CD4-positive, alpha-beta memory T cell (primary cell): ENCODE measurements at regions not wholly inside any gene's neighbourhood (a gene's known extent, or its start where the extent isn't known, plus 50 kb on each side); places are given as distances from the start of the nearest gene placed in this dataset.
"Not testable (repeated sequence)": the region's sequence is repeated elsewhere in the genome, so short reads cannot be mapped to it uniquely, and the experiment has no call there.

Source experiments
- CTCF ChIA-PET: fragments of 350-600 bp; sonication (Branson Sonifier 250); formaldehyde crosslinking; loops from one replicate; lab custom pipeline; 2021; ENCODE audit warnings: inconsistent platforms; ENCODE audit not compliant: partially characterized antibody; lab: Charles Lee
- POLR2A ChIA-PET: fragments of 350-600 bp; sonication (Branson Sonifier 250); formaldehyde crosslinking; loops from one replicate; lab custom pipeline; 2021; ENCODE audit not compliant: partially characterized antibody; lab: Charles Lee
- DNase-seq, 5 donors: peaks; one replicate each; pipeline versions ENCODE4 v3.0.0 to v3.0.0-alpha.2; 2020 to 2022; ENCODE audit warnings: mixed read lengths in 1 of 5
- H3K27ac ChIP-seq: one replicate; pipeline ENCODE4 v1.7.0; 2013; ENCODE audit warnings: low read depth, low read length
- H3K27me3 ChIP-seq: 2 replicates; pipeline ENCODE4 v1.7.0; 2013; ENCODE audit warnings: mild to moderate bottlenecking, low read length, moderate library complexity; ENCODE audit not compliant: insufficient read depth
- H3K36me3 ChIP-seq: 2 replicates; pipeline ENCODE4 v1.7.0; 2013; ENCODE audit warnings: mild to moderate bottlenecking, low read length, moderate library complexity; ENCODE audit not compliant: insufficient read depth
- H3K4me1 ChIP-seq: 2 replicates; pipeline ENCODE4 v1.7.0; 2013; ENCODE audit warnings: mild to moderate bottlenecking, low read length, moderate library complexity; ENCODE audit not compliant: insufficient read depth
- H3K4me3 ChIP-seq, 2 donors: one replicate each; pipeline ENCODE4 v1.7.0; 2013; ENCODE audit warnings: low read length in 2 of 2, mild to moderate bottlenecking in 1 of 2
- H3K9me3 ChIP-seq, 2 donors: one replicate each; pipeline ENCODE4 v1.7.0; 2013; ENCODE audit warnings: low read length in 2 of 2, control low read depth in 1 of 2; ENCODE audit not compliant: control insufficient read depth in 1 of 2
- H3K27ac Mint-ChIP-seq, 7 donors: one replicate each; pipeline ENCODE4 v1.8.0; 2020 to 2021; ENCODE audit warnings: mixed read lengths in 7 of 7, mild to moderate bottlenecking in 6 of 7, inconsistent platforms in 3 of 7, moderate library complexity in 3 of 7
- H3K27me3 Mint-ChIP-seq, 2 donors: one replicate each; pipeline ENCODE4 v1.8.0; 2020 to 2021; ENCODE audit warnings: mixed read lengths in 2 of 2
- H3K36me3 Mint-ChIP-seq, 2 donors: one replicate each; pipeline ENCODE4 v1.8.0; 2020 to 2021; ENCODE audit warnings: mixed read lengths in 2 of 2, inconsistent platforms in 1 of 2, mild to moderate bottlenecking in 1 of 2
- H3K4me1 Mint-ChIP-seq, 4 donors: one replicate each; pipeline ENCODE4 v1.8.0; 2020 to 2021; ENCODE audit warnings: mixed read lengths in 4 of 4, mild to moderate bottlenecking in 1 of 4
- H3K4me3 Mint-ChIP-seq, 8 donors: one replicate each; pipeline ENCODE4 v1.8.0; 2020 to 2021; ENCODE audit warnings: mixed read lengths in 8 of 8, mild to moderate bottlenecking in 7 of 8, moderate library complexity in 6 of 8, inconsistent platforms in 3 of 8
- H3K9me3 Mint-ChIP-seq, 8 donors: one replicate each; pipeline ENCODE4 v1.8.0; 2020 to 2021; ENCODE audit warnings: mixed read lengths in 8 of 8, mild to moderate bottlenecking in 5 of 8, inconsistent platforms in 3 of 8, moderate library complexity in 1 of 8
- intact Hi-C: fragments of 100-400 bp; cut with micrococcal nuclease; formaldehyde crosslinking; loops from one replicate; pipeline ENCODE4 v1.15.1; 2023

DNA sequence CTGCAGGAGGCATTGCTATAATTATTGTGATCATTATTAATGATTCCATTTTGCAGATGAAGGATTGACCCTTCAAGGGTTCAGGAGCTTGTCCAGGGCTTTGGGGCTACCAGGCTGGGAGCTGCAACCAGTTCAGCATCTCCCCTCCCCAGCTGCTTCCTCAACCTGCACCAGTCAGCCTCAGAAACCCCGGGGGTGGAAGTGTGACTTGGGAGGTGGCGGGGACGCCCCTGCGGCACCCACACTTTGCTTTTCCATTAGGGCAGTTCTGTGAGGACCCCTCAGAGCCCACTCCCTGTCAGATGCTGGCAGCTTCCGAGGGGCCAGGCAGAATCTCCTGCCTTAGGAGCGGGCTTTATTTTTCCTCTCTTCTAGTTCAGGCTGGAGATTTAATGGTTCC, 85.6 kb downstream of the OLFM1 start:
- Mint-ChIP-seq H3K36me3 (no peaks in the 10 kb centered on the region), H3K4me1 (no peaks in the 10 kb centered on the region), H3K9me3 (peaks cover 0 to 2% (median 0%) of the 10 kb centered on the region in 8 donors), H3K4me3 (no peak overlapping the region), H3K27ac (no peak overlapping the region), H3K27me3 (peaks cover 0 to 3% of the 10 kb centered on the region in 2 donors)
- H3K36me3 ChIP-seq, result no peaks in the 10 kb centered on the region
- CTCF ChIA-PET, result no interaction called here
- H3K4me1 ChIP-seq, result no peaks in the 10 kb centered on the region
- DNase-seq, result no peak
- POLR2A ChIA-PET, result no interaction called here
- H3K27ac ChIP-seq, result no peak overlapping the region
- intact Hi-C loops, result no loop called here
- no peaks in the 10 kb centered on the region for H3K27me3 ChIP-seq
- no peaks in the 10 kb centered on the region for H3K9me3 ChIP-seq
- H3K4me3 ChIP-seq, result no peak overlapping the region

DNA sequence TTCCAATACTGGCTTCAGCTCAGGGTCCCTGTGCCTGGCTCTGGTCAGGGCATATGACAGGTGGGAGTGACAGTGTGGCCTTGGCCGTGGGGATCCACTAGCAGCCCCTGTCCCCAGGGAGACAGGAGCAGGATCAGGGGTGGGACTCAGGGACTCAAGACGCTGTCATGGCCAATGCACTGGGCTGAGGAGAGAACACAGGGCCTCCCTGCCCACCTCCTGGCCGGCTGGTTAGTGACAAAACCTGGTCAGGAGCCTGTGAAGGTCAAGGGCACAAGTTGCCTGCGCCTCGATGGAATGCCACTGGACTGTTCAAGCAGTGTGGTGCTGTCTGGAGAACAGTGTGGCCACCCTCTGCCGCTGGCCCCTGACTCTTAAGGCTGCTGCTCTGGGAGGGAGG, 86.8 kb downstream of the OLFM1 start:
- DNase-seq, result no peak
- Histone ChIP-seq H3K27ac (no peak overlapping the region), H3K27me3 (no peaks in the 10 kb centered on the region), H3K4me1 (no peaks in the 10 kb centered on the region), H3K9me3 (no peaks in the 10 kb centered on the region), H3K36me3 (no peaks in the 10 kb centered on the region), H3K4me3 (no peak overlapping the region)
- Mint-ChIP-seq H3K27ac (no peak overlapping the region), H3K4me3 (no peak overlapping the region), H3K27me3 (peaks cover 0 to 3% of the 10 kb centered on the region in 2 donors), H3K36me3 (no peaks in the 10 kb centered on the region), H3K9me3 (peaks cover 0 to 1% (median 0%) of the 10 kb centered on the region in 8 donors), H3K4me1 (no peaks in the 10 kb centered on the region)
- ChIA-PET POLR2A (no interaction called here), CTCF (no interaction called here)
- intact Hi-C loops, result no loop called here

DNA sequence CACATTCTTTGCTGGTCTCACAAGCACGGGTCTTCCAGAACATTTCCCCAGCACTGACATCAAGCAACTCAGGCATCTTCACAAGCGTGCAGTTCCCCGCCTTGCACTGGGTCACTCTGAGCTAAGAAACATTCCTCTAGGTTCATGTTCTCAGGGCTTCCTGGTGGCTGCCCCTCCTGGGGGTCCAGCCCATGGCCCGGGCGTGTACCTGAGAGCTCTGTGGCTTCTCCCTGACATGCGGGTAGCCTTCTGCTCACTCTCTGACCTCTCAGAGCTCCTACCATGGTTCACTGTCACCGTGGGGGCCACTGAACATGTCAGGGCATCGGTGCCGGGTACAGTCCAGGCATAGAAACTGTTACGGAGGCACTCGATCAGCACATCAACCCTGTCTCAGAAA, 87.5 kb downstream of the OLFM1 start:
- no peaks in the 10 kb centered on the region for H3K9me3 Mint-ChIP-seq

DNA sequence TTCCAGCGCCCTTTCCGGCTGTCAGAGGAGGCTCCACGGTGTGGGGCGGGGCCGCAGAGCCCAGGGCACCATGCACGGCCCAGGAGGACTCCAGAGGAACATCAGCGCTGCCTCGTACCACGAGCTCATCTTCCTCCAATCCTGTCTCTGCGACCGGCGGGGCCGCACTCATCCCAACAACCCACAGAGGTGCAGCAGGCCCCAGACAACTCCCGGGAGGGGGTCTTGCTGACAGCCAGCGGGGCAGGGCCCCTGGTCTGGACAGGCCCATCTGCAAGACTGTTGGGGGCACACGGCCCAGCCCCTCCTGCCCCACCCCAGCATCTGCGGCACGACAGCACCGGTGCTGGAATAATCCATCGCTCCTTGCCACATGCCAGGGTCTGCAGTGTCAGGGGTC, 88.8 kb downstream of the OLFM1 start:
- Mint-ChIP-seq H3K4me3 (no peak overlapping the region), H3K36me3 (no peaks in the 10 kb centered on the region), H3K27me3 (no peaks in the 10 kb centered on the region), H3K9me3 (no peaks in the 10 kb centered on the region), H3K4me1 (no peaks in the 10 kb centered on the region), H3K27ac (no peak overlapping the region)
- H3K4me3 ChIP-seq, result no peak overlapping the region
- no peaks in the 10 kb centered on the region for H3K9me3 ChIP-seq
- no peaks in the 10 kb centered on the region for H3K36me3 ChIP-seq
- intact Hi-C loops, result no loop called here
- DNase-seq, result no peak
- ChIA-PET CTCF (no interaction called here), POLR2A (no interaction called here)
- no peaks in the 10 kb centered on the region for H3K4me1 ChIP-seq
- no peaks in the 10 kb centered on the region for H3K27me3 ChIP-seq
- no peak overlapping the region for H3K27ac ChIP-seq

More for the DNA sequence above, 87.5 kb downstream of the OLFM1 start:
- intact Hi-C loops, result no loop called here
- DNase-seq, result no peak
- H3K27me3 Mint-ChIP-seq, result peaks cover 0 to under 1% of the 10 kb centered on the region in 2 donors
- CTCF ChIA-PET, result no interaction called here
- no peaks in the 10 kb centered on the region for H3K4me1 Mint-ChIP-seq
- H3K4me3 Mint-ChIP-seq, result no peak overlapping the region
- Histone ChIP-seq H3K27me3 (no peaks in the 10 kb centered on the region), H3K4me1 (no peaks in the 10 kb centered on the region), H3K27ac (no peak overlapping the region), H3K36me3 (no peaks in the 10 kb centered on the region), H3K9me3 (no peaks in the 10 kb centered on the region), H3K4me3 (no peak overlapping the region)
- no peaks in the 10 kb centered on the region for H3K36me3 Mint-ChIP-seq
- H3K27ac Mint-ChIP-seq, result no peak overlapping the region
- POLR2A ChIA-PET, result no interaction called here

DNA sequence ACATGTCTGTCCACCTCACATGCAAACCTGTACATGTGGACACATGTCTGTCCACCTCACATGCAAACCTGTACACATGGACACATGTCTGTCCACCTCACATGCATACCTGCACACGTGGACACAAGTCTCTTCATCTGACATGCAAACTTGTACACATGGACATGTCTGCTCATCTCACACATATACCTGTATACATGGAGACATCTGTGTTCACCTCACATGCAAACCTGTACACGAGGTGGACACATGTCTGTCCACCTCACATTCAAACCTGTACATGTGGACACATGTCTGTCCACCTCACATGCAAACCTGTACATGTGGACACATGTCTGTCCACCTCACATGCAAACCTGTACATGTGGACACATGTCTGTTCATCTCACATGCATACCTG, 90.1 kb downstream of the OLFM1 start:
- H3K4me1 ChIP-seq, H3K27ac ChIP-seq, H3K9me3 ChIP-seq, H3K27me3 Mint-ChIP-seq, intact Hi-C loops, H3K36me3 Mint-ChIP-seq, H3K4me3 Mint-ChIP-seq, DNase-seq, H3K9me3 Mint-ChIP-seq, POLR2A ChIA-PET, H3K4me3 ChIP-seq, H3K36me3 ChIP-seq, H3K4me1 Mint-ChIP-seq, CTCF ChIA-PET, H3K27me3 ChIP-seq: not testable (repeated sequence)
- H3K27ac Mint-ChIP-seq, result peak overlapping the region in 1 of 7 donors; percentile 41

DNA sequence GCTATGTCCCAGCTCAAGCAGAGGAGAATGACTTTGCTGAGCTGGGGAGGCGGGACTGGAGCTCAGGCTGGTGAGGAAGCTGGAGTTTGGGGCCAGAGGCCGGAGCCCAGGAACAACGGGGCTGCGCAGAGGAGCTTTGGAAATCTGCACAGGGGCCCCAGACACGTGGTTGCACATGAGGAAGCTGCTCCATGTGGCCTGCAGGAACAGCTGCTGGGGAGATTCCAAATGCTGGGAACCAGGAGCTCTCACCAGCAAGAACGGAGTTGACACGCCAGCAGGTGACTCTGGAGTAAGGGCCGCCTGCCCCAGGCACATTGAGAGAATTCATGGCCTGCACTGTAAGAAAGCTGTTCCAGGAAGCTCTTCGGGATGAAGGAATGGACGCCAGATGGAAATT, 91.0 kb downstream of the OLFM1 start:
- no peaks in the 10 kb centered on the region for H3K4me1 ChIP-seq
- no peak overlapping the region for H3K4me3 Mint-ChIP-seq
- H3K36me3 Mint-ChIP-seq, result no peaks in the 10 kb centered on the region
- no peaks in the 10 kb centered on the region for H3K9me3 Mint-ChIP-seq
- ChIA-PET POLR2A (no interaction called here), CTCF (no interaction called here)
- no peak overlapping the region for H3K27ac ChIP-seq
- H3K9me3 ChIP-seq, result no peaks in the 10 kb centered on the region
- no peak overlapping the region for H3K4me3 ChIP-seq
- no peak for DNase-seq
- H3K36me3 ChIP-seq, result no peaks in the 10 kb centered on the region
- intact Hi-C loops, result no loop called here
- no peaks in the 10 kb centered on the region for H3K27me3 ChIP-seq
- H3K27ac Mint-ChIP-seq, result no peak overlapping the region
- H3K27me3 Mint-ChIP-seq, result no peaks in the 10 kb centered on the region
- H3K4me1 Mint-ChIP-seq, result no peaks in the 10 kb centered on the region

DNA sequence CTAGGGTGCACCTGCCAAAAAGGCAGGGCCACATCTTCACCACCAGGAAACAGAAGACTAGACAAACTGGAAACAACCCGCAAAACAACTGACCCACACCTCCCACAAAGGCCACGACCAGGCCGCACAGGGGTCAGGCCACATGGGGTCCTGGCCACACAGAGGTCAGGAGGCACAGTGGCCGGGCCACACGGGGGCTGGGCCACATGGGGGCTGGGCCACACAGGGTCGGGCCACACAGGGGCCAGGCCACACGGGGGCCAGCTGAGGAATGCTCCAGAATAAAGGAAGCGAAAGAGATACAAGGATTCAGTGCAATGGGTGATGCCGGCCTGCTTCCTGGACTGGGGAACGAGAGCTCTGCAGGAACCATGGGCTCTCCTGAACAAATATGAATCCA, 91.6 kb downstream of the OLFM1 start:
- intact Hi-C loops, result no loop called here
- H3K4me3 ChIP-seq, result no peak overlapping the region
- H3K27ac Mint-ChIP-seq, result no peak overlapping the region
- H3K27me3 ChIP-seq, result no peaks in the 10 kb centered on the region
- DNase-seq, result no peak
- no peak overlapping the region for H3K27ac ChIP-seq
- no peaks in the 10 kb centered on the region for H3K9me3 Mint-ChIP-seq
- no peaks in the 10 kb centered on the region for H3K36me3 Mint-ChIP-seq
- no peaks in the 10 kb centered on the region for H3K4me1 Mint-ChIP-seq
- no peaks in the 10 kb centered on the region for H3K9me3 ChIP-seq
- H3K36me3 ChIP-seq, result no peaks in the 10 kb centered on the region
- ChIA-PET POLR2A (no interaction called here), CTCF (no interaction called here)
- H3K27me3 Mint-ChIP-seq, result no peaks in the 10 kb centered on the region
- no peaks in the 10 kb centered on the region for H3K4me1 ChIP-seq
- no peak overlapping the region for H3K4me3 Mint-ChIP-seq

DNA sequence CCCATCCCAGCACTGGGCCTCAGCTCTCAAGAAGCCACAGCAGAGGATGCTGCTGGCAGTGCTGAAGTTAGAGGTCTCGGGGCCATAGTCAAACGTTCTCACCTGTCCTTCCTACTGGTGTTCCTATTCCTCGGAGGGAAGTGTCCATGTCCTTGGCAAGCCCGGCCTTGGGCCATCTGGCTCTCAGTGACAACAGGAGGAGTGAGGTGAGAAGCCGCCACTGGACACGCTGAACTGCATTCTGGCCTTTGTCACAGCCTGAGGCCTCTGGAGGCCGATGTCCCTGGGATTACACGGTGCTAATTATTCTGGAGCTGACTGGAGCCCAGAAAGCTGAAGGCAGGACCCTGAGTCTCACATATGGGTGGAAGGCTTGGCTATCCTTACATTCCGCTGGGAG, 92.5 kb downstream of the OLFM1 start:
- intact Hi-C loops, result no loop called here
- H3K36me3 Mint-ChIP-seq, result no peaks in the 10 kb centered on the region
- POLR2A ChIA-PET, result no interaction called here

More for the DNA sequence above, 92.5 kb downstream of the OLFM1 start:
- Mint-ChIP-seq H3K9me3 (no peaks in the 10 kb centered on the region), H3K27ac (no peak overlapping the region), H3K4me3 (no peak overlapping the region), H3K4me1 (no peaks in the 10 kb centered on the region), H3K27me3 (no peaks in the 10 kb centered on the region)
- CTCF ChIA-PET, result no interaction called here
- H3K27me3 ChIP-seq, result no peaks in the 10 kb centered on the region
- no peak overlapping the region for H3K27ac ChIP-seq
- H3K4me1 ChIP-seq, result no peaks in the 10 kb centered on the region
- DNase-seq, result no peak
- no peaks in the 10 kb centered on the region for H3K36me3 ChIP-seq
- no peaks in the 10 kb centered on the region for H3K9me3 ChIP-seq
- no peak overlapping the region for H3K4me3 ChIP-seq
